Natural killer cell (primary cell): ENCODE measurements at regions not wholly inside any gene's neighbourhood (a gene's known extent, or its start where the extent isn't known, plus 50 kb on each side); places are given as distances from the start of the nearest gene placed in this dataset.

Experiments used
- ATAC-seq, 3 donors: fragments of 150-1000 bp in 2 of 3; fragments of 200-7000 bp in 1 of 3; cut with Tn5 transposase; 1 replicate in 1 of 3; 2 replicates in 2 of 3; pipeline ENCODE4 v1.10.0; 2021; ENCODE audit warnings: mild to moderate bottlenecking in 2 of 3, moderate library complexity in 2 of 3
- DNase-seq, 2 donors: peaks; one replicate each; pipeline versions ENCODE4 v3.0.0 to v3.0.0-alpha.2; 2013 to 2021; ENCODE audit warnings: mixed read lengths in 1 of 2
- H3K27ac ChIP-seq: one replicate; pipeline ENCODE4 v1.5.1; 2013; ENCODE audit warnings: mild to moderate bottlenecking, low read length
- H3K27me3 ChIP-seq: one replicate; pipeline ENCODE4 v1.6.1; 2013; ENCODE audit warnings: low read length; ENCODE audit not compliant: control insufficient read depth, insufficient read depth
- H3K36me3 ChIP-seq: one replicate; pipeline ENCODE4 v1.6.1; 2013; ENCODE audit warnings: low read length; ENCODE audit not compliant: control insufficient read depth, insufficient read depth
- H3K4me1 ChIP-seq: one replicate; pipeline ENCODE4 v1.6.1; 2013; ENCODE audit warnings: low read length; ENCODE audit not compliant: control insufficient read depth, insufficient read depth
- H3K4me3 ChIP-seq: one replicate; pipeline ENCODE4 v1.5.1; 2013; ENCODE audit warnings: low read length
- H3K9me3 ChIP-seq: one replicate; pipeline ENCODE4 v1.6.1; 2013; ENCODE audit warnings: low read length; ENCODE audit not compliant: control insufficient read depth, insufficient read depth
- H3K27ac Mint-ChIP-seq, 2 donors: one replicate each; pipeline ENCODE4 v1.8.0; 2022; ENCODE audit warnings: mild to moderate bottlenecking in 2 of 2, mixed read lengths in 2 of 2, moderate library complexity in 1 of 2
- H3K27me3 Mint-ChIP-seq, 2 donors: one replicate each; pipeline ENCODE4 v1.8.0; 2022; ENCODE audit warnings: low read depth in 2 of 2, mixed read lengths in 2 of 2
- H3K36me3 Mint-ChIP-seq: one replicate; pipeline ENCODE4 v1.8.0; 2022; ENCODE audit warnings: mixed read lengths
- H3K4me1 Mint-ChIP-seq, 2 donors: one replicate each; pipeline ENCODE4 v1.8.0; 2022; ENCODE audit warnings: mixed read lengths in 2 of 2
- H3K4me3 Mint-ChIP-seq: one replicate; pipeline ENCODE4 v1.8.0; 2022; ENCODE audit warnings: mild to moderate bottlenecking, moderate library complexity, mixed read lengths
- H3K9me3 Mint-ChIP-seq, 2 donors: one replicate each; pipeline ENCODE4 v1.8.0; 2022; ENCODE audit warnings: mixed read lengths in 2 of 2
- CTCF ChIP-seq: fragments of 200-600 bp; IDR thresholded peaks from one replicate; pipeline ENCODE4 v1.8.0; 2022; ENCODE audit warnings: antibody characterized with exemption
- WGBS: methylation state at CpG from one replicate; pipeline ENCODE4 v1.1.7; 2013; ENCODE audit warnings: missing lambda C conversion rate; ENCODE audit not compliant: insufficient coverage; 5-methylcytosine and 5-hydroxymethylcytosine counted together
- intact Hi-C: fragments of 100-400 bp; cut with micrococcal nuclease; formaldehyde crosslinking; loops from one replicate; pipeline ENCODE4 v1.14.2; 2022

DNA sequence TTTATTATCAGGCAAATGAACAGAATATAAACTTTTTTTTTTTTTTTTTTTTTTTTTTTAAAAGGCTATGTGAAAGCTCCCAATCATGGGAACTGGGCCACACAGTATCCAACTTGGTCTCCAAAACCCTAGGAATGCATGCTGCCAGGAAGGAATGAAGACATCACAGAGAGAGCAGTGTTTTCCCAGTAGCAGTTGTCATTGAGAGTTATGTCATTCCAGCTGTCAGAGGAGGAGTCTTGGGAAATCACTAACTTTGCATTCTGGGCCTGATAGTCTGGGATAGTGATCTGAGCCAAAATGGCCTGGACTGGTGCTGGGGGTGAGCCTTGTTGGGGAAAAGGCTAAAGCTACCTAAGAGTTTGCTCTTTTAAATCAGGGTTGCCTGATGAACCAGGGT is 231.3 kb upstream of the MAP3K7 start:
- H3K9me3 ChIP-seq: no peaks in the 10 kb centered on the region
- intact Hi-C loops: no loop called here
- H3K27ac ChIP-seq: no peak overlapping the region
- no peak for ATAC-seq
- Mint-ChIP-seq H3K36me3 (no peaks in the 10 kb centered on the region), H3K27ac (no peak overlapping the region), H3K9me3 (peaks cover 0 to 3% of the 10 kb centered on the region in 2 donors), H3K27me3 (peaks cover 0 to 2% of the 10 kb centered on the region in 2 donors), H3K4me3 (no peak overlapping the region), H3K4me1 (no peaks in the 10 kb centered on the region)
- no peaks in the 10 kb centered on the region for H3K36me3 ChIP-seq
- H3K4me1 ChIP-seq: no peaks in the 10 kb centered on the region
- no peak overlapping the region for H3K4me3 ChIP-seq
- no peak for TF ChIP-seq CTCF
- H3K27me3 ChIP-seq: no peaks in the 10 kb centered on the region
- DNase-seq: no peak

DNA sequence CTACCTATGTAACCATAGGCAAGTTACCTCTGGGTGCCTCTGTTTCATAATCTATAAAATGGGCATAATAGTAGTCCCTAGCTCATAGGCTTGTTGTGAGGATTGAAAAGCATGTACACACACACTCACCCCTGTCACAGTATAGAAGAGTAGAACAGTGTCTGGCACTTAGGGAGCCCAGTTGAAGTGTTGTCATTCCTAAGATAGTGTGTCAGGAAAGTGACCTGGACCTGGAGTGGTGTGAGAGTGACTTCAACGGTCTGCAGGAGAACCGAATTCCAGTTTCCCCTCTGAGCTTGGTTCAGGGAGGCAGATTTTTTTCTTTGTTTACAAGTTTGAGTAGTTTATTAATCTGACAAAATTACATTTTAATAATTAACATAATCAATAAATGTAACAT is 229.9 kb upstream of the MAP3K7 start:
- 73% methylated on average over 2 of the region's 2 CpGs for WGBS
- Mint-ChIP-seq H3K4me3 (no peak overlapping the region), H3K9me3 (peaks cover 0 to 3% of the 10 kb centered on the region in 2 donors), H3K27ac (no peak overlapping the region), H3K27me3 (peaks cover 0 to 2% of the 10 kb centered on the region in 2 donors), H3K36me3 (no peaks in the 10 kb centered on the region), H3K4me1 (no peaks in the 10 kb centered on the region)
- no peak for ATAC-seq
- DNase-seq: no peak
- no peak for TF ChIP-seq CTCF
- no peaks in the 10 kb centered on the region for H3K27me3 ChIP-seq
- no peaks in the 10 kb centered on the region for H3K4me1 ChIP-seq
- no peak overlapping the region for H3K4me3 ChIP-seq
- H3K27ac ChIP-seq: no peak overlapping the region
- intact Hi-C loops: no loop called here
- no peaks in the 10 kb centered on the region for H3K36me3 ChIP-seq
- no peaks in the 10 kb centered on the region for H3K9me3 ChIP-seq

DNA sequence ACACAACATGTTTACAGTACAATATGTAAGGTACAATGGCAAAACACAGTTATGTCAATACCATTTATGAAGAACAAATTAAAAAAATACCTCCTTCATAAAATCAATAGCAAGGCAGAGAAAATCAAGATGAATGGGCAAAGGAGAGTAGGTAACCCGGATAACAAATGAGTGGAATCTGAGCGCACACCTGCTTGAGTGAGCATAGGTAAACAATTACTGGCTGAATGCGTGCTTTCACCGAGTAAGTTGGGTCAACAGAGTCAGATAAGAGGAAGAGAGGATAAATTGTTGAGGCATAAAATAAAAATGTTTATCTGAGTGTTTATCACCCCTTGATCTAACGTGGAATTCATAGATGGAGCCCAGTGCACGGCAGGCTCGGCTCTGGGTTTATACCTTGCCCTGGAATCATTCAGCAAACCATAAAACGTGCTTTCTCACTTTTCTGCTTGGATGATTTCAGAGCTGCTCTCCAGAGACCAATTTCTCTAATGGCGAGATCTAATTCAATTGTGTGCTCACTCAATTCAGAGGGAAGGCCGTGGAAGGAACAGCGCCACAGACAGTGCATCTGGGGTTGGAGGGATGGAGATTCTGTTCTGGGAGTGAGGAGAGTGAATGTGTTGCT is 224.8 kb upstream of the MAP3K7 start:
- H3K27me3 ChIP-seq: no peaks in the 10 kb centered on the region
- no peaks in the 10 kb centered on the region for H3K9me3 ChIP-seq
- H3K36me3 ChIP-seq: no peaks in the 10 kb centered on the region
- Mint-ChIP-seq H3K4me1 (no peaks in the 10 kb centered on the region), H3K27ac (no peak overlapping the region), H3K9me3 (peaks cover under 1 to 2% of the 10 kb centered on the region in 2 donors), H3K4me3 (no peak overlapping the region), H3K27me3 (peaks cover 0 to 2% of the 10 kb centered on the region in 2 donors), H3K36me3 (no peaks in the 10 kb centered on the region)
- H3K27ac ChIP-seq: no peak overlapping the region
- H3K4me1 ChIP-seq: no peaks in the 10 kb centered on the region
- ATAC-seq (no peak), DNase-seq (no peak)
- WGBS: 82% methylated on average over 11 of the region's 11 CpGs
- intact Hi-C loops: no loop called here
- H3K4me3 ChIP-seq: no peak overlapping the region
- no peak for TF ChIP-seq CTCF

DNA sequence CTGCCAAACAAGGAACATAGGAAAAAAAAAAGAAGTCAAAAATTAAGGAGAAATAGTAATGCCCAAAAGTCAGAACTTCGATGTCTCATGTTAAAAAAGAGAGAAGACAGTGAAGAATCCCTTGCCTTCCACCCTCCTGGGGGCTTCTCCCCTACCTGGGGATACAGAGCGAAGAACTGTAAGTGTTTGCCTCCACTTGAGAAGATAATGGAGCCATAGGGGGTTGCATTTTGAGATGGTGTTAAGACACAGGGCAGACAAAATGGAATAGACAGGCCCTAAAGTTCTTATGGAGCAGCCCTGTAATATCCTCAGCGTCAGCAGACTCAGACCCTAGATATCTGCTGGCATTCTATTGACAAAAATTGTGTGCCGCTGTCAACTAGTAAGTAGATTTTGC is 222.2 kb upstream of the MAP3K7 start:
- no peaks in the 10 kb centered on the region for H3K4me1 Mint-ChIP-seq
- no peak overlapping the region for H3K27ac ChIP-seq
- H3K27me3 ChIP-seq: no peaks in the 10 kb centered on the region
- no peaks in the 10 kb centered on the region for H3K9me3 ChIP-seq
- no peaks in the 10 kb centered on the region for H3K36me3 ChIP-seq
- intact Hi-C loops: no loop called here
- DNase-seq: no peak
- no peaks in the 10 kb centered on the region for H3K4me1 ChIP-seq
- 88% methylated on average over 4 of the region's 4 CpGs for WGBS
- H3K9me3 Mint-ChIP-seq: peaks cover 2% of the 10 kb centered on the region in 2 donors
- no peak overlapping the region for H3K4me3 ChIP-seq
- no peaks in the 10 kb centered on the region for H3K36me3 Mint-ChIP-seq
- no peak for TF ChIP-seq CTCF
- no peak for ATAC-seq
- H3K27me3 Mint-ChIP-seq: peaks cover 0 to under 1% of the 10 kb centered on the region in 2 donors
- H3K4me3 Mint-ChIP-seq: no peak overlapping the region
- no peak overlapping the region for H3K27ac Mint-ChIP-seq
